Smooth muscle cell (in vitro differentiated cells): ENCODE measurements at regions not wholly inside any gene's neighbourhood (a gene's known extent, or its start where the extent isn't known, plus 50 kb on each side); places are given as distances from the start of the nearest gene placed in this dataset.
A peak's percentile ranks its signal among the peaks of the same experiment; 100 is the strongest.

Experiments used
- DNase-seq: peaks from one replicate; lab custom pipeline; 2025; ENCODE audit not compliant: unreplicated experiment; lab: John Stamatoyannopoulos, UW
- H2AFZ ChIP-seq: fragments of 200-600 bp; sonication (generic); 2 replicates; pipeline ENCODE4 v1.6.0; 2016; ENCODE audit warnings: antibody characterized with exemption, low read depth, mild to moderate bottlenecking
- H3F3A ChIP-seq: fragments of 200-600 bp; sonication (generic); 2 replicates; pipeline ENCODE4 v1.6.0; 2017; ENCODE audit warnings: antibody characterized with exemption, low read depth
- H3K27ac ChIP-seq: fragments of 200-600 bp; sonication (generic); 2 replicates; pipeline ENCODE4 v1.5.1; 2016; ENCODE audit warnings: low read depth, mild to moderate bottlenecking
- H3K27me3 ChIP-seq: fragments of 200-600 bp; sonication (generic); 2 replicates; pipeline ENCODE4 v1.6.1; 2016; ENCODE audit warnings: low read depth, mild to moderate bottlenecking
- H3K36me3 ChIP-seq: fragments of 200-600 bp; sonication (generic); 2 replicates; pipeline ENCODE4 v1.5.1; 2016; ENCODE audit warnings: low read depth
- H3K4me1 ChIP-seq: fragments of 200-600 bp; sonication (generic); 2 replicates; pipeline ENCODE4 v1.5.1; 2016; ENCODE audit warnings: low read depth
- H3K4me2 ChIP-seq: fragments of 200-600 bp; sonication (generic); 2 replicates; pipeline ENCODE4 v1.6.0; 2016; ENCODE audit warnings: mild to moderate bottlenecking
- H3K4me3 ChIP-seq: fragments of 200-600 bp; sonication (generic); 2 replicates; pipeline ENCODE4 v1.5.1; 2016; ENCODE audit warnings: mild to moderate bottlenecking
- H3K79me2 ChIP-seq: fragments of 200-600 bp; sonication (generic); 2 replicates; pipeline ENCODE4 v1.6.0; 2016; ENCODE audit warnings: low read depth, mild to moderate bottlenecking
- H3K9ac ChIP-seq: fragments of 200-600 bp; sonication (generic); 2 replicates; pipeline ENCODE4 v1.6.0; 2016; ENCODE audit warnings: low read depth
- H3K9me3 ChIP-seq: fragments of 200-600 bp; sonication (generic); replicated peaks from 2 replicates; pipeline ENCODE4 v1.5.1; 2016; ENCODE audit warnings: low read depth
- H4K20me1 ChIP-seq: fragments of 200-600 bp; sonication (generic); 2 replicates; pipeline ENCODE4 v1.6.0; 2016; ENCODE audit warnings: low read depth
- CTCF ChIP-seq: fragments of 200-600 bp; sonication (generic); IDR thresholded peaks from 2 replicates; pipeline ENCODE4 v1.5.1; 2017; ENCODE audit warnings: borderline replicate concordance, mild to moderate bottlenecking, antibody characterized with exemption; ENCODE audit not compliant: insufficient read depth, poor library complexity, severe bottlenecking
- WGBS: methylation state at CpG from one replicate; pipeline ENCODE4 v1.1.7; 2016; ENCODE audit warnings: low lambda C conversion rate; 5-methylcytosine and 5-hydroxymethylcytosine counted together

- Histone ChIP-seq H3K4me2 (no peak overlapping the region), H3K27me3 (no peaks in the 10 kb centered on the region), H3F3A (no peaks in the 10 kb centered on the region), H3K4me3 (no peak overlapping the region), H2AFZ (no peak overlapping the region), H3K4me1 (no peaks in the 10 kb centered on the region), H3K36me3 (no peaks in the 10 kb centered on the region), H3K9ac (no peak overlapping the region), H3K9me3 (no peaks in the 10 kb centered on the region), H3K79me2 (no peaks in the 10 kb centered on the region), H4K20me1 (no peaks in the 10 kb centered on the region), H3K27ac (no peak overlapping the region)
- DNase-seq, result no peak
- no peak for TF ChIP-seq CTCF
- WGBS, result 71% methylated on average over 3 of the region's 3 CpGs
Measured at GRCh38 chr1:99573431-99574217, 72.3 kb upstream of the PALMD start.

- Histone ChIP-seq H3K9me3 (no peaks in the 10 kb centered on the region), H3F3A (no peaks in the 10 kb centered on the region), H2AFZ (no peak overlapping the region), H3K36me3 (no peaks in the 10 kb centered on the region), H3K9ac (no peak overlapping the region), H3K27ac (no peak overlapping the region), H3K4me2 (no peak overlapping the region), H3K79me2 (no peaks in the 10 kb centered on the region), H3K4me1 (peaks cover 3% of the 10 kb centered on the region), H4K20me1 (no peaks in the 10 kb centered on the region), H3K4me3 (no peak overlapping the region), H3K27me3 (no peaks in the 10 kb centered on the region)
- no peak for DNase-seq
- 81% methylated on average over 3 of the region's 3 CpGs for WGBS
- TF ChIP-seq CTCF, result no peak
Measured at GRCh38 chr1:99577313-99577712, 68.6 kb upstream of the PALMD start.

GRCh38 chr1:99579691-99580172 lies 66.2 kb upstream of the PALMD start:
- no peak for DNase-seq
- TF ChIP-seq CTCF, result no peak
- Histone ChIP-seq H3K4me3 (no peak overlapping the region), H3K4me2 (peak overlapping the region; percentile 2), H3K79me2 (no peaks in the 10 kb centered on the region), H3K36me3 (no peaks in the 10 kb centered on the region), H3K27me3 (no peaks in the 10 kb centered on the region), H3K27ac (peak overlapping the region; percentile 69), H3F3A (no peaks in the 10 kb centered on the region), H3K9me3 (no peaks in the 10 kb centered on the region), H4K20me1 (no peaks in the 10 kb centered on the region), H2AFZ (peak overlapping the region; percentile 57), H3K4me1 (peaks cover 3% of the 10 kb centered on the region), H3K9ac (peak overlapping the region; percentile 2)
- WGBS, result 89% methylated on average over 2 of the region's 2 CpGs

GRCh38 chr1:99580451-99580850 lies 65.5 kb upstream of the PALMD start:
- peak overlapping the region; percentile 62 for H2AFZ ChIP-seq
- no peaks in the 10 kb centered on the region for H3K79me2 ChIP-seq
- H3F3A ChIP-seq, result no peaks in the 10 kb centered on the region
- DNase-seq, result no peak
- H3K4me3 ChIP-seq, result no peak overlapping the region
- WGBS, result 53% methylated on average over 6 of the region's 6 CpGs
- no peaks in the 10 kb centered on the region for H3K36me3 ChIP-seq
- H4K20me1 ChIP-seq, result no peaks in the 10 kb centered on the region
- H3K9me3 ChIP-seq, result no peaks in the 10 kb centered on the region
- no peaks in the 10 kb centered on the region for H3K27me3 ChIP-seq
- TF ChIP-seq CTCF, result no peak
- no peak overlapping the region for H3K9ac ChIP-seq
- H3K4me1 ChIP-seq, result peaks cover 3% of the 10 kb centered on the region
- peak overlapping the region; percentile 2 for H3K4me2 ChIP-seq
- H3K27ac ChIP-seq, result peak overlapping the region; percentile 69
